ENCODE measurements at regions not wholly inside any gene's neighbourhood (a gene's known extent, or its start where the extent isn't known, plus 50 kb on each side); places are given as distances from the start of the nearest gene placed in this dataset.

DNA sequence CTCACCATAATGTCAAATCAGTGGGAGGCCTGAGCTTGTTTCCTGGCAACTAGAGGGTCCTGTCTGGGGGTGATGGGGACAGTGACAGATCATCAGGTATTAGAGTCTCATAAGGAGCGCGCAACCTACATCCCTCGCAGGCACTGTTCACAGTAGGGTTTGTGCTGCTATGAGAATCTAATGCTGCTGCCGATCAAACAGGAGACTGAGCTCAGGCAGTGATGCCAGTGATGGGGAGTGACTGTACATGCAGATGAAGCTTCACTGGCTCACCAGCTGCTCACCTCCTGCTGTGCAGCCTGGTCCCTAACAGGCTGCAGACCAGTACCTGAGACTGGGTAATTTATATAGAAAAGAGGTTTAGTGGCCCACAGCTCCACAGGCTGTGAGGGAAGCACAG, 147.3 kb downstream of the TTLL2 start:
- no peak for DNase-seq
- Histone ChIP-seq H3K27me3 (no peaks in the 10 kb centered on the region), H3K27ac (no peak overlapping the region), H3K36me3 (no peaks in the 10 kb centered on the region), H3K4me1 (no peaks in the 10 kb centered on the region), H3K4me3 (no peak overlapping the region), H3K9me3 (no peaks in the 10 kb centered on the region)
- no peak for TF ChIP-seq POLR2AphosphoS5 (IDR thresholded peaks at IDR 0.05)
- no peak for TF ChIP-seq POLR2A (IDR thresholded peaks at IDR 0.05)
- TF ChIP-seq EP300 (IDR thresholded peaks at IDR 0.05; ENCODE audit: low read depth) = no peak
- in situ Hi-C loops (cut with MboI; ENCODE audit: low pct_ligation_motif_present in 1 of 4, low pct_unique_long_range_greater_than_20kb in 1 of 4, low sequenced_read_pairs in 3 of 4) = no loop called here
- 94 to 100% methylated on average over 4 of the region's 4 CpGs for WGBS, 2 donors (ENCODE audit: low coverage in 1 of 2)
- intact Hi-C loops (cut with DNase I; ENCODE audit: low total_unique reads) = no loop called here

DNA sequence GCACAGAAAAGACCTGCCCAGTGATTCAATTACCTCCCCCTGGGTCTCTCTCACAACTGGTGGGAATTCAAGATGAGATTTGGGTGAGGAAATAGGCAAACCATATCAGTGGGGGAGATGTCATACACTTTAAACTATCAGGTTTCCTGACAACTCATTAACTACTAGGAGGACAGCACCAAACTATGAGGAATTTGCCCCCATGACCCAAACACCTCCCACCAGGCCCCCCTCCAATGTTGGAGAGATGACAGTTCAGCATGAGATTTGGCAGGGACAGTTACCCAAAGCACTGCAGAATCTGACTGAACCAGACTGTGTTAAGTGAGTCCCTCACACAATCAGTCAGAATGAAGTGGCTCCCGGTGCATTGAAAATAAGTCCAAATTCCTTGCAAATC, 148.0 kb downstream of the TTLL2 start:
- TF ChIP-seq POLR2A (IDR thresholded peaks at IDR 0.05) (no peak), EP300 (IDR thresholded peaks at IDR 0.05; ENCODE audit: low read depth) (no peak), POLR2AphosphoS5 (IDR thresholded peaks at IDR 0.05) (no peak)
- TF ChIP-seq, protein P1, sequence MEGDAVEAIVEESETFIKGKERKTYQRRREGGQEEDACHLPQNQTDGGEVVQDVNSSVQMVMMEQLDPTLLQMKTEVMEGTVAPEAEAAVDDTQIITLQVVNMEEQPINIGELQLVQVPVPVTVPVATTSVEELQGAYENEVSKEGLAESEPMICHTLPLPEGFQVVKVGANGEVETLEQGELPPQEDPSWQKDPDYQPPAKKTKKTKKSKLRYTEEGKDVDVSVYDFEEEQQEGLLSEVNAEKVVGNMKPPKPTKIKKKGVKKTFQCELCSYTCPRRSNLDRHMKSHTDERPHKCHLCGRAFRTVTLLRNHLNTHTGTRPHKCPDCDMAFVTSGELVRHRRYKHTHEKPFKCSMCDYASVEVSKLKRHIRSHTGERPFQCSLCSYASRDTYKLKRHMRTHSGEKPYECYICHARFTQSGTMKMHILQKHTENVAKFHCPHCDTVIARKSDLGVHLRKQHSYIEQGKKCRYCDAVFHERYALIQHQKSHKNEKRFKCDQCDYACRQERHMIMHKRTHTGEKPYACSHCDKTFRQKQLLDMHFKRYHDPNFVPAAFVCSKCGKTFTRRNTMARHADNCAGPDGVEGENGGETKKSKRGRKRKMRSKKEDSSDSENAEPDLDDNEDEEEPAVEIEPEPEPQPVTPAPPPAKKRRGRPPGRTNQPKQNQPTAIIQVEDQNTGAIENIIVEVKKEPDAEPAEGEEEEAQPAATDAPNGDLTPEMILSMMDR (IDR thresholded peaks at IDR 0.05) = no peak
- DNase-seq = no peak
- no peak overlapping the region for H3K27ac ChIP-seq
- no peak overlapping the region for H3K4me3 ChIP-seq
- in situ Hi-C loops (cut with MboI; ENCODE audit: low pct_ligation_motif_present in 1 of 4, low pct_unique_long_range_greater_than_20kb in 1 of 4, low sequenced_read_pairs in 3 of 4) = no loop called here
- no peaks in the 10 kb centered on the region for H3K9me3 ChIP-seq
- H3K4me1 ChIP-seq = no peaks in the 10 kb centered on the region
- intact Hi-C loops (cut with DNase I; ENCODE audit: low total_unique reads) = no loop called here
- H3K27me3 ChIP-seq = no peaks in the 10 kb centered on the region
- WGBS, 2 donors (ENCODE audit: low coverage in 1 of 2) = 73% methylated on average over 1 of the region's 1 CpG; no CpG with 5 or more reads in 1 of the 2 donors
- no peaks in the 10 kb centered on the region for H3K36me3 ChIP-seq

DNA sequence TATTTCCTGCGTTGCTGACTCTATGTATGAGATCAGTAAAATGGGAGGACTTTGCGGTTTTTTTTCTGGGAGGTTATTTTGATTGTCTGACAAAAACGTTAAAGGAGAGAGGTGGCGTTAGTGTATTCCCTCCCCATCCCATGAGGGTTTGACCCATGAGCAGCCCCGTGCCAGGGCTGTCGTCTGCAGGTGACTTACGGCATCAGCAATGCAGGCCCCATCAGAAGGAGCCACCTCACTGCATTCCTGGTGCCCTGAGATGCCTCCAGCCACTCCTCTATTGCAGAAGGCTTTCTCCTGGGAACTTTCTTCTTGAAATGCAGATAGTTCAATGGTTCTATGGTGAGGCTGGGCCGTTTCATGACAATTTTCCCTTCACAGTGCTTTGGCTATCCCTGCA, 149.3 kb downstream of the TTLL2 start:
- Histone ChIP-seq H3K36me3 (no peaks in the 10 kb centered on the region), H3K9me3 (no peaks in the 10 kb centered on the region), H3K27ac (no peak overlapping the region), H3K4me3 (no peak overlapping the region), H3K4me1 (no peaks in the 10 kb centered on the region), H3K27me3 (no peaks in the 10 kb centered on the region)
- in situ Hi-C loops (cut with MboI; ENCODE audit: low pct_ligation_motif_present in 1 of 4, low pct_unique_long_range_greater_than_20kb in 1 of 4, low sequenced_read_pairs in 3 of 4) (no loop called here), intact Hi-C loops (cut with DNase I; ENCODE audit: low total_unique reads) (no loop called here)
- DNase-seq = no peak
- TF ChIP-seq POLR2AphosphoS5 (IDR thresholded peaks at IDR 0.05) (no peak), EP300 (IDR thresholded peaks at IDR 0.05; ENCODE audit: low read depth) (no peak), POLR2A (IDR thresholded peaks at IDR 0.05) (no peak)
- TF ChIP-seq, protein P1 (IDR thresholded peaks at IDR 0.05) = no peak
- WGBS, 2 donors (ENCODE audit: low coverage in 1 of 2) = 69 to 86% methylated on average over 4 to 8 of the region's 8 CpGs

DNA sequence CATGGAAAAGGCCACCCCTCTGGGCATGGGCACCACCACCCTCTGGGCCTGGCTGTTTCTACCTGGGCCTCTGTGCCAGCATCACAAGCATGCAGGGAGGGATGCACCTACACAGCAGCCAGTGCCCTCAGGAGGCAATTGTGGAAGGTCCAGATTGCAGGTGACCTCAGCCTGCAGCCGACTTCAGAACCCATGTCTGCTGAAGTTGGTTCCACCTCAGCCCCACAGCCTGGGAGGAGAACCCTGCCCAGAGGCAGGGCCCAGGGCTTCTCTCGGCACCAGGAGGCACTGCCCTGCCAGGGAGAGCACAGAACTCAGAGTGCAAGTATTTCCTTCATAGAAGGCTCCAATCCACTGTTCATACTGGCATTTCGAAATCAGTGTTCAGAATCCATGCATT, 149.8 kb downstream of the TTLL2 start:
- H3K27me3 ChIP-seq = no peaks in the 10 kb centered on the region
- in situ Hi-C loops (cut with MboI; ENCODE audit: low pct_ligation_motif_present in 1 of 4, low pct_unique_long_range_greater_than_20kb in 1 of 4, low sequenced_read_pairs in 3 of 4) = no loop called here
- no peaks in the 10 kb centered on the region for H3K36me3 ChIP-seq
- no peak for TF ChIP-seq EP300 (IDR thresholded peaks at IDR 0.05; ENCODE audit: low read depth)
- TF ChIP-seq POLR2AphosphoS5 (IDR thresholded peaks at IDR 0.05) = no peak
- TF ChIP-seq, protein P1 (IDR thresholded peaks at IDR 0.05) = no peak
- TF ChIP-seq POLR2A (IDR thresholded peaks at IDR 0.05) = no peak
- H3K9me3 ChIP-seq = no peaks in the 10 kb centered on the region
- 70 to 75% methylated on average over 1 to 3 of the region's 3 CpGs for WGBS, 2 donors (ENCODE audit: low coverage in 1 of 2)
- DNase-seq = no peak
- H3K27ac ChIP-seq = no peak overlapping the region
- peaks cover 0 to 2% (median 0%) of the 10 kb centered on the region in 4 donors for H3K4me1 ChIP-seq
- intact Hi-C loops (cut with DNase I; ENCODE audit: low total_unique reads) = no loop called here
- H3K4me3 ChIP-seq = no peak overlapping the region

DNA sequence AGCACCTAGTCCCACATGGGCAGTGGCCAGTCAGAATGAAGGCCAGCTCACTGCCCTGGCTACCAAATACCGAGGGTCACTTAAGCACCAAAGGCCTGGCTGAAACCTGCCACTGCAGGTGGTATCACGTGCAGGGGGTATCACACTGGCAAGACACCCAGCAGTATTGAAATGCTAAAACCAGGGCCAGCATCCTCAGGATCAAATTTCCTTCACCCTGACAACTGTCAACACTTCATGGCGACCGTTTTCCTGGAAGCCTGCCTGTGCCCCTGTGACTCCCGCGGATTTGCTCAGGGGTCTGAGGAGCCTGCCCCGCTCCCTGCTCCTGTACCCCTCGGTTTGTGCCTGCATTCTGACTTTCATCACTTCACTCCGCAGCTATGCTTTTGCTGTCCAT, 151.1 kb downstream of the TTLL2 start:
- intact Hi-C loops (cut with DNase I; ENCODE audit: low total_unique reads) = no loop called here
- Histone ChIP-seq H3K27ac (no peak overlapping the region), H3K4me3 (no peak overlapping the region), H3K4me1 (peaks cover 0 to 8% (median 0%) of the 10 kb centered on the region in 4 donors), H3K27me3 (no peaks in the 10 kb centered on the region), H3K9me3 (no peaks in the 10 kb centered on the region), H3K36me3 (no peaks in the 10 kb centered on the region)
- TF ChIP-seq POLR2AphosphoS5 (IDR thresholded peaks at IDR 0.05) = no peak
- TF ChIP-seq, protein P1 (IDR thresholded peaks at IDR 0.05) = no peak
- no peak for TF ChIP-seq EP300 (IDR thresholded peaks at IDR 0.05; ENCODE audit: low read depth)
- TF ChIP-seq POLR2A (IDR thresholded peaks at IDR 0.05) = no peak
- in situ Hi-C loops (cut with MboI; ENCODE audit: low pct_ligation_motif_present in 1 of 4, low pct_unique_long_range_greater_than_20kb in 1 of 4, low sequenced_read_pairs in 3 of 4) = no loop called here
- no peak for DNase-seq
- 60 to 73% methylated on average over 2 to 9 of the region's 9 CpGs for WGBS, 2 donors (ENCODE audit: low coverage in 1 of 2)
